ENCODE measurements at regions not wholly inside any gene's neighbourhood (a gene's known extent, or its start where the extent isn't known, plus 50 kb on each side); places are given as distances from the start of the nearest gene placed in this dataset.

DNA sequence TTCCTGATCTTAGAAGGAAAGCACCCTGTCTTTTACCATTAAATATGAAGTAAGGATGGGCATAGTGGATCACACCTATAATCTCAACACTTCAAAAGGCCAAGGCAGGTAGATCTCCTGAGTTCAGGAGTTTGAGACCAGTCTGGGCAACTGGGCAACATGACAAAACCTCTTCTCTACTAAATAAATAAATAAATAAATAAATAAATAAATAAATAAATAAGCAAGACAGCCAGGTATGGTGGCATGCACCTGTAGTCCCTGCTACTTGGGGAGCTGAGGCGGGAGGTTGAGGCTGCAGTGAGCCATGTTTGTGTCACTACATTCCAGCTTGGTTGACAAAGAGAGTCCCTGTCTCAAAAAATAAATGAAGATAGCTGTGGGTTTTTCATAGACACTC is 313.1 kb downstream of the RPS24 start:
- intact Hi-C loops (cut with DNase I) = no loop called here
- peak in 1 of 10 donors; percentile 21 for DNase-seq

DNA sequence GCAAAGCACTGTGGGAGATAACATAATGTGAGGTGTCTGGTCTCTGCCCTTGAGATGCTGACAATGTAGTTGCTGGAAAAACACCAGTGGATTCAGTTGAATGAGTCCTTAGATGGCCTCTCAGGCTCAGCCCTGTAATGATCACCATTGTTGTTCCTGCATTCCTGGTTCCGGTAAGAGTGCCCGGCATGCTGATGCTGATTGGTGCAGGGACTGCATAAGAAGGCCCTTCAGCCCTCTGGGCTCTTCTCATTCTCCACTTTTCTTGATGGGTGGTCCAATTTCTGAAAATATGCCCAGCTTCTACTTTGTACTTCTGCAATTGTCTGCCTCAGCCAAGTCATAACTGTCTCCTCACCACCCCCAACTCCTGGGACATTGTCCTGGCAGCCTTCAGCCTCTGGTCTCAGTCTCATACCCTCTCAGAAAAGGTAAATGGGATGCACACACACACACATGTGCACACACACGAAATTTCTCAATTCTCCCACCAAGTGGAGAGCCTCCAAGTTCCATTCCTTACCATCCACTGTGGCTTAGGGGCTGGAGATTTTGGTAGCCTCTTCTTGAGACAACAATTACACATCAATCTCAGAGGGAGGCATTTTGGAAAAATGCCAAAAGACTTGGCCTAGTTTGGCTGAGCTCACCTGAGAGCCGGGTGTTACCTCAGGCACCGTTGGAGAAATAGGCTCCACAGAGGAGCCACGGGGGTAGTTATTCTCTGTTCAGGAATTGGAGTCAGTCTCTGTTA is 314.9 kb downstream of the RPS24 start:
- DNase-seq = peak in 2 of 10 donors; percentile 3 to 50
- intact Hi-C loops (cut with DNase I) = no loop called here

DNA sequence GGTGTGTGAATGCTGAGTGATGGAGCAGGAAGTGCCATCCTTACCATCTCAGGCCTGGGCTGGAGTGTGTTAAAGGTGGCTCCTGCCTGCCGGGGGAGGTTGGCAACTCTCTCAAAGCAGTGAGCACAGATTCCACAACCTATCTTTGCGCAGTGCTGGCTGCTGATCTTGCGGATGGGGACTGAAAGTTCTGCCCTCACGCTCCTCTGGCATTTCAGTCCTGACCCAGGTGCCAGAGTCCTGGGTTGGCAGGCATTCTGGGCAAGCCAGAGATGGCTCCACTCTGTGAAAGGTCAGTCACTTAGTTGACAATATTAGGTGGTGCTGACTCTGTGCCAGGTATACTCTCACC is 315.5 kb downstream of the RPS24 start:
- DNase-seq = peak in 1 of 10 donors; percentile 16
- intact Hi-C loops (cut with DNase I) = no loop called here

DNA sequence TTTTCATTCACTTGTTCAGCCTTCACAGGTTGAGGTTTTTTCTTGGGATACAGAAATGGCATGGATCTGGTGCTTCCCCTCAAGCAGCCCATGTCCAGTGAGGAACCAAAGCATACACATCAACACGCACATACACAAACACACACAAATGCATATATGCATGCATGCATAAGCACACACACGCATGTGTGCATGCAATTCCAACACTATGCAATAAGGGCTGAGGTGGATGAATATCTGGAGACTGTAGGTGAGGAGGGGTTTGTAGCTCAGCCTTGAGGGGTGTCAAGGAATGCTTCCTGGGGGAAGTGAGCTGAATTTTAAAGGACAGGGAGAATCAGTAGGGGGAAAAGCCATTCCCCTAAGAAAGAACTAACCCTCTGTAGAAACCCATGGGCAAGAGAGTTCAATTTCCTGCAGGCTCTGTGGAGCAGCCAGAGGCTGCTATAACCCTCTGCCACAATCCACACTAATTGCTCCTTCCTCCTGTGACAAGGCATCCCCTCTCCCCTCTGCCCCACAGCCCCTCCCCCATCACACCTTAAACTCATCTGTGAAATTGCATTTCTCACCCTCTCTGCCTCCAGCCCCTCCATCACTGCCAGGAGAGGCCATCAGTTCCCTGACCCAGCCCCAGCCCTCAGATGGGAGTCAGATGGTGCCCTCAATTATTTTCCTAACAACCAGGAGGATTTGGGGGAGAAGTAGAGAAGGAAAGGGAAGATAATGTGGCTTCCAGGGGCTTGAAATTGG is 316.4 kb downstream of the RPS24 start:
- peak in 1 of 10 donors; percentile 53 for DNase-seq
- intact Hi-C loops (cut with DNase I) = no loop called here

DNA sequence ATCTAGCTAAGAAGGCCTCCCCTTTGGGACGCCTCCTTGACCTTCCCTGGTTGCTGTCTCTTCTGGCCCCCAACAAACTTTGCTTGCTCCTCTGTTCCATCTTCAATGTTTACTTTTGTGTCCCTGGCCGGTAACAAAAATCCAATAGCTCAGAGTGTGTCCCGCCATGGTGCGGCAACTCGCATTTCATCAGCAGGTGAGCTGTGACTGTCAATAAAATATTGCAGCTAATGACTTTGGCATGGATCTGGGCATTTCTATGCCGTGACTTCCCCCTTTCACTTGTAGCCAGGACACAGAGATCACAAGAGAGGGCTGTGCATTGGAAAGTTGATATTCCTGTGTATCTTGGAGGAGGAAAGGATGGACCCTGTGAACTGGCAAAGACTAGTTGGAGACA is 317.6 kb downstream of the RPS24 start:
- intact Hi-C loops (cut with DNase I) = no loop called here
- DNase-seq = peak in 1 of 10 donors; percentile 24

DNA sequence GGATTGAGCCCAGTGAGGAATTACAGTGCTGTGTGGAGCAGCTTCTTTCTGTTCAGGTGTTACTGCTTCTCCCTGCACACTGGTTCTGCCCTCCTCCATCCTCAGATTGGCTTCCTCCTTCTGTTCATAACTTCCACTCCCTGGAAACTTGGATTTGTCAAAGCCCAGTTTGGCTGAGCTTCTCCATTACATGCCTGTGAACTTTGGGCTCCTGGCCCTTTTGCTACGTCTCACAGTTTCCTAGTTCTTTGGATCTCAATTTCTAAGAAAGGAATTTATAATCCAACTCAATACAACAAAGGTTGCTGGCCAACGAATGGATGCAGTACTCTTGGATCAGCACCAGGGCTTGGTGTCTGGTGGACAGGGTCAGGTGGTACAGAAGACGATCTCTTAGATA is 318.1 kb downstream of the RPS24 start:
- intact Hi-C loops (cut with DNase I) = no loop called here
- DNase-seq = peak in 1 of 10 donors; percentile 16

DNA sequence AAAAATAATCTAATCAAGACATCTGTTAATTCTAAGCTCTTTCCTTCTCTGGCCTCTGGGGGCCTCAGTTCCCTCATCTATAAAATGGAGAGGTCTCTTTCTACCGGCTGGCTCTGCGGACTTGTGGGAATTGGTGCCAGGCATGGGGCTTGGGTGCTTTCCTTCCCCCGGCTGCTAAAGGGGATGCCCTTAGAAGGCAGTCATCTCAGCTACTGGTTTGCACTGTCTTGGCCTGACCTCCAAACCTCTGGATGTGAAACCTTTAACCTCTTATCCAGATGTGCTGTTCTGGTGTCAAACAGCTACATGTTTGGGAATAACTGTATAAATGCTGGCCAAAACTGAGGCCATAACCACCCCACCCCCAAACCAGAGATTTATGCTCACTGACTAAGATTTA is 320.0 kb downstream of the RPS24 start:
- intact Hi-C loops (cut with DNase I) = no loop called here
- no peak for DNase-seq

DNA sequence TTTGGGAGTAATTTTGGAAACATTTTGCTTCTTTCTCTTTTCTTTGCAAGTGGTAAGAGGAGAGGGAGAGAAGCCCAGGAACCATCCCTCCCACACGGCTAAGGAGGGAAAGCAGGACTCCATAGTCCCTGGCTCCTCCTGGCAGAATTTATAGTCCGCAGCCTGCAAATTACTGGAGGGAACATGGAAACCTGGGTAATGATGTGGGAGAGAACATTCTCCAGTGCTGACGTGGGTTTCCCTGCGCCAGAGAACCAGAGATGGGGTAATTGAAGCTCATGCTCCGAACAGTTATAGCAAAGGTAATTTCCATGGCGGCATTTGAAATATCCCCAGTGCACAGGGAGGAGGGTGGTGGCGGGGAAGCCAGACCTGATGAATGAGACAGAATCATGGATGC is 320.4 kb downstream of the RPS24 start:
- peak in 1 of 10 donors; percentile 15 for DNase-seq
- intact Hi-C loops (cut with DNase I) = no loop called here

DNA sequence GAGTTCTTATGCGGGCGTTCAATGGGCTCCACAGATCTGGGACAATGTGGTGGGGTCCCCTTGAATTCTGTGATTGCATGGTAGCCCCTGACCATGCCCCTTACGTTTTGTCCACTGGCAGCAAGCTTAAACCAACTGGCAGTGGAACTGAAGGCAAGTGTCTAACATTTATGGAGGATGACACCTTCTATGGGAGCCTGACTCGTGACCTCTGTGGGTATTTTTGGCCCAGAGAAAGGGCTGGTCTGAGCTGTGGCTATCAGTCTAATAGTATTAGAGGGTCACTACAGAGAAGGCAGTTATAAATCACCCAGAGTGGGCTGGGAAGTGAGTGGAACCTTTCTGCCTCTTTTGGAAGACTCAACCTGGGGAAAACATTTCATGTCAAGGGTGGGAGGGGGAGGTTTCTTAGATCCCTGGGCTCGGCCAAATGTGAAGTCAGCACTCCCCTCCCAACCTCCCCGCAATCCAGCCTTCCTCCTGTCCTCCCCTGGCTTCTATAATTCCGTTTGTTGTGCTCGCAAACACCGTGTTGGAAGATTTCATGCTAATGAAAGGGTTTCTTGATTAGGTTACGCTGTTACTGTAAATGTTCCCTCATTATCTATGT is 322.7 kb downstream of the RPS24 start:
- intact Hi-C loops (cut with DNase I) = loop anchor here (5.0 kb wide), 1 partner anchor 49 kb away; no protein-coding TSS in a partner anchor
- peak in 1 of 10 donors; percentile 5 for DNase-seq

DNA sequence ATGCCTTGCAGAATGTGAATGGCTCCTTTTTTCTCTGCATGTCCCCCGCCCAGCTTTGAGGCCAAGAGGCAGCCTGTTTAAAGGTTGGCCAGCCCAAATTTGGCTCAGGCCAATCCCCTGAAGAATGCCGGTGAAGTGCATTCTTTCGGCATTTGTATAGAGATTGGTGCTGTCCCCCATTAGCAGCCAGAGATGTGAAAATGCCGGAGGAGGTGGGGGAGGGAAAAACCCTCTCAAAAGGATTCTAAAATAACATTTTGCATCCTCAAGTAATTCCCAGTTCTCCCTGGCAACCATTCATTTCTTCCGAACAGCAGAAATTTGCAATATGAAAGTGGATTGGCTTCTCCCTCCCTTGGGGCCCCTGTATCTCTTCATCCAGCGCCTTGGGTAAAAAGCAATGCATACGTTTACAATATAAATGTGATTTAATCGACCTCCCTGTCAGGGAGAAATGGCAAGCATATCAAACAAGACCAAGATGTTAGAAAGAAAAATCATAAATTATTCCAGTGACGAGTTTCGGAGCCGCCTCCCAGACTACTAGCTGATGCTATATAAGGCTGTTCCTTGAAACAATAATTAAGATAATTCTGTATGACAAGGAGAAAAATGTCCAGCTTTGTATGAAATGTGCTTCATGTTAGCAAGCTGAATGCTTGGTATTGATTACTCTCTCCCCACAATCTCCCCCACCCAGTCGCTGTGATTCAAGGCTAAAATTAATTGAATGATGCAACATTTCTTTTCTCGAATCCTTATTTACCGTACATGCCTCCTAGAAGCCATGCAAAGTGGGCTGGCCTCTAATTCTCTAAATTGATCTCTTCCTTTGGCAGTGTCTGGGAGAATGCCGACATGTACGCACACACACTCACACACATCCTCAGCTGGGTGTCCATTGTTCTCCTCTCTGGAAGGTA is 323.7 kb downstream of the RPS24 start:
- peak in 1 of 10 donors; percentile 14 for DNase-seq
- intact Hi-C loops (cut with DNase I) = loop anchor here (5.0 kb wide), 1 partner anchor 50 kb away; no protein-coding TSS in a partner anchor

DNA sequence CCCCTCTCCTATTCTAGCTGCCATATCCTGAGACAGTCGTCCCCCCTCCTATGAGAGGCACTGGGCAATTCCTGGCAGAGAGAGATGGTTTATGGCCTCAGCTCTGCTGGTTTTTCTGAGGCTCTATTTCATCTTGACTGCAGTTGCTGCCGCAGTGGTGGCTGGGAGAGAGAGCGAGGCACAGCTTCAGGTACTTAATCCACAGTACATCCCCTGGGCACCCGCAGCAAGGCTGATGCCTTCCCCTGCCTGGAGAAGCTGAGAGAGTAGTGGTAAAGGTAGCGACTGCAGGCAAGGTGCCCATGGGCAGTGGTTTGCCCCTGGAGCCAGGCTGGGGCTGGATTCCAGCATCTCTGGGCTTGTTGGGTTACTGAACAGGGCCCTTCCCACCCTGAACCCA is 324.7 kb downstream of the RPS24 start:
- intact Hi-C loops (cut with DNase I) = loop anchor here (5.0 kb wide), 1 partner anchor 51 kb away; no protein-coding TSS in a partner anchor

DNA sequence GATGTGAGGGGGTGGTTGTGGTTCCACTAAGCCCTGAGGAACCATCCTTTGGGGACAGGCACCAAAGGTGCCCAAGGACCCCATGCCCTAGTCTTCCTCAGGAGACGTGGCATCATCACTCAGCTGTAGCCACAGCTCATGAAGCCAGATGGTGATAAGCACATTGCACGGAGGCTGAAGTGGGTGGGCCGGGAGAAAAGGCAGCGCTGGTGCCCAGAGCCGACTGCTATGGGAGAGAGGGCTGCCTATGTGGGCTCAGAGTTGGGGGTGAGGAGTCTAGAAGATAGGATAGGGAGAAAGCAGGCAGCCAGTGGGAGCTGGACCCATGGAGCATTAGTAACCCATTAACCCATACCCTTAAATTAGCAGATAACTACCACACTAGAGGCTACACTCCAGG is 325.3 kb downstream of the RPS24 start:
- intact Hi-C loops (cut with DNase I) = loop anchor here (5.0 kb wide), 1 partner anchor 52 kb away; no protein-coding TSS in a partner anchor
- peak in 5 of 10 donors; percentile 39 to 83 (median 79) for DNase-seq

More for the DNA sequence above, 324.7 kb downstream of the RPS24 start:
- peak in 2 of 10 donors; percentile 56 to 80 for DNase-seq

DNA sequence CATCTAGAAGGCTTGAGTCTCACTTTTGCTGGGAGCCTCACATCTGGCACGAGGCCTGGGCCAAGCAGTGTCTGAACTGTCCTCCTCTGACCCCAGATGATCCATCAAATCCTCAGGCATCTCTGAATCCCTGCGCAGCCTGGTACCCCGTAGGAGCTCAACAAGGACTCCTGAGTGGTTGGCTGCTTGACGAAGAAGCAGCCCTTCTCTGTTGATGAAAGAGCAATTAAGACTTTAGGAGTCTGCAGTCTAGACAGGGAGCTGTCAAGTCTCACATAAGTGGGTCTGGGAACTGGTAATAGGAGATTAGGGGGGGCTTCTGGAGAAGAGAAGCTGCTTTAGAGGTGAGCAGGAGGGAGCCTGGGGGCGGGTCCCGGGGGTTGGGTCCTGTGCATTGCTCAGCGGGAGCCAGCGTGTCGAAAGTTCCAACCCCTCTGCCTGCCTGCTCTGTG is 326.0 kb downstream of the RPS24 start:
- intact Hi-C loops (cut with DNase I) = loop anchor here (5.0 kb wide), 1 partner anchor 52 kb away; no protein-coding TSS in a partner anchor
- DNase-seq = peak in 1 of 10 donors; percentile 35

DNA sequence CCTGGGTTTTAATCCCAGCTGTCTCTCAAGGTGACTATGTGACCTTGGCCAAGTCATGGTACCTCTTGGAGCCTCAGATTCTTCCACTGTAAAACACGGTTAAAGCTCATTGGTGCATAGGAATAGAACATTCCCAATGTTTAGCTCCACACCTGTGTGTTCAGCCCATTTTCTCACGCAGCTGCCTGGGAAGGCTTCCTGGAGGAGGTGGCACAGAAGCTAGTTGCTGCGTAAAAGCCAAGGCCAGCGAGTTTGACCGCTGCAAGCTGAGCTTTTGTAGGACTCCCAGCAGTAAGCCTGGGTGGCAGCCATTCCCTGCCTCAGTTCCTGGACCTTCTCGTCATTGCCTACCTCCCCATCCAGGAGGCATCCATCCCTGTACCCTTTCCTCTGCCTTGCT is 326.6 kb downstream of the RPS24 start:
- no peak for DNase-seq
- intact Hi-C loops (cut with DNase I) = no loop called here

DNA sequence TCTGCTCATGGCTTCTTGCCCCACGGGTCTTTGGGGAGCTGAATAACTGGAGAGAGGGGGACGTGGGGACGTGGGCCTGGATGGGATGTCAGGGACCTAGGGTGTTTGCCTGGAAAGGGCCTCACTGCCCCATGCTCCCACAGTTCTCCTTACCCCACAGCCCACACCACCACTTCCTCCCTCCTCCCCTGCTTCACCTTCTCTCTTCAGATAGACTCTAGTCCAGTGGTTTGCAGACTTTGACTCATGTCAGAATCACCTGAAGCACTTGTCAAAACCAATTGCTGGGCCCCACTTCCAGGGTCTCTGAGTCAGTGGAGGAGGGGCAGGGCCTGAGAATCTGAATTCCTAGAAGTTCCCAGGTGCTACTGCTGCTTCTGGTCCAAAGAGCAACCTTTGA is 327.4 kb downstream of the RPS24 start:
- intact Hi-C loops (cut with DNase I) = no loop called here
- no peak for DNase-seq

DNA sequence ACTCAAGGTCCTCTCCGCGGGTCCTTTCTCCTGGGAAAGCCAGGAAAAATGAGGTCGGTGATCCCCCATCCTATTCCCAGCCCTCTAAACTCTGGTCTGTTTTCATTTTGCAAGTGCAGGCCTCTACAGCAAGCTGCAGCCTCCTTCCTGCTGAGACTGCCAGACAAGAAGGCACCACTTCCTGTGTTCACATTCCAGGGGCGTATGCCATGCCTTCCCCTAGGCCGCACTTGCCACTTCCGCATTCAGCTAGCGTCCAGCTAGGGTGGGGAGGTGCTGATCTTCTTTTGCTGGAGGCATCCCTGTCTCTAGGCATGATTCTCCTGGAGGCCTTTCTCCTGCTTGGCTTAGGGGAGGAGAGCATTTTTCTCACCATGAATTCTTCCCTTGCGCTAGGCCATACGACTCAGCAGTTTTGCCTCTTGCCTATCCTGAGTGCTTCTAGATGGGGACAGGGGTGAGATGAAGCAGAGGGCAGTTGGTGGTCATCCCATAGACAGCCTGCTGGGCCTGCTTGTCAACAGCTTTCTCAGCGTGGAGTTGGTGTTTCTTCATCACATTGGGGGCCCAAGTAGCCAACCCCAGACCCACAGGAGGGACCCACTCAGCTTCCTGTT is 328.9 kb downstream of the RPS24 start:
- DNase-seq = no peak
- intact Hi-C loops (cut with DNase I) = no loop called here

DNA sequence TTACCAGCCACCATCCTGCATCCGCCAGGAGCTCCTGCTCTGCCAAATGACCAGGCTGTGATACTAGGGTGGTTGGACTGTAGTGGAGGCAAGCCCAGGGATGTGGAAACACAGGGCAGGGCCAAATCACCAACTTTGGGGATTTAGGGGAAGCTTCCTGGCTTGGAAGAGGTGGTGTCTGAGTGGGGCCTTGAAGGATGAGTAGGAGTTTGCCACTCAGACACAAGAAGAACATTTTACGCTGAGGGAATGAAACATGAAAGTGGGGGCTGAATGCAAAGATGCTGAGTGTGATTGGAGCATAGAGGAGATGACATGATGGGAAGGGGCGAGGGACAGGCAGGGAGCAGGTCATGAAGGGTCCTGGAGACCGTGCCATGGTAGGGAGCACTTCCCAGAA is 329.5 kb downstream of the RPS24 start:
- intact Hi-C loops (cut with DNase I) = no loop called here
- DNase-seq = no peak

DNA sequence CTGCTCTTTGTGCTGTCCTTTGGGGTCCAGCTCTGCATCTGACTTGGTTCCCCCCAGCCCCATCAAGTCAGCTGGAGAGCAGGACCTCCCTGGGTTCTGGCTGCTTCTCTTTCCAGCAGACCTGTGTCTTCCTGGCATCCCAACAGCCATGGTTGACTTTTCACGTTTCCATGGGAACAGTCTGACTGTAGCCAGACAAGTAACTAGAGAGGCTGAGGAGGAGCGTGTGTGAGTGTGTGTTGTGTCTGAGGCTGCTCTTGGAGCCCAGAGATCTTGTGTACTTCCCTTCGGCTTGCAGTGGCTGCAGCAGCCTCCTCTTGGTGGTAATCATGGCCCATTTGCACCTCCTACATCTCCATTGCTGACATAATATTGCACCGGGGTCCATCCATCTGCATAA is 332.0 kb downstream of the RPS24 start:
- intact Hi-C loops (cut with DNase I) = no loop called here
- DNase-seq = peak in 2 of 10 donors; percentile 32 to 78

DNA sequence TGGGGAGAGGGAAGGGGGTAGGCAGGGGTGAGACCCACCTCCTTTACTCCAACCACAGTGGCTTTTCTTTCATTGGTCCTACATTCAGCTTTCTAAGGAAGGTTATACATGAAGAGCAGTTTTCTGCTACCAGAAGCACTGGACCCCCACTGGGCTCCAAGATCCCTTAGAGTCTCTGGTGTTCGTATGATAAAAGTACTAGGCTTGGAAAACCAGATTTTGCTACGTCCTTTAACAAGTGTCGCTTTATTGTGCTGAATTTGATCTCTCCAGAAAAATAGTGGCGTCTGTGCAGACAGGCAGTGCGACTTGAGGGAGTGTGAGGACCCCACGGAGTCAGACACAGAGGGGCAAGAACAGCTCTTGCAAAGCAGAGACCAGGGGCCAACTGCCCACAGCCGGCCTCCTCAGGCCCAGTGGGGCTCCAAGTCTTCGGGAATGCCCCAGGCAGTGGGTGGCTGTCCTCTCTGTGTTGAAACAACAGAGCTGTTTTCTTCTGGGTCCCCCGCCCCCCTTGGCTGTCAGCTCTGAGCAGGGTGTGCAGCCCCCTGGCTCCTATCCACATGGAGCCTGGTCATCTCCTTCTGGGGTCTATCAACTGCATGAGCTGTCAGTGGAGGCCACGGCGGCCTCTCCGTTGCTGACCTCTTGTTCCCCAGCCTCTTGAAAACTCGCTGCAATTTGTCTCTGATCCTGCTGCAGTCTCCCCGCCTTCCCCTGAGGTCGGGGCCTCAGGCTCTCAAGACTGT is 333.2 kb downstream of the RPS24 start:
- intact Hi-C loops (cut with DNase I) = no loop called here
- peak in 1 of 10 donors; percentile 72 for DNase-seq
